PC-3 (cell line): ENCODE measurements at regions not wholly inside any gene's neighbourhood (a gene's known extent, or its start where the extent isn't known, plus 50 kb on each side); places are given as distances from the start of the nearest gene placed in this dataset.

ENCODE experiments used
- ATAC-seq: fragments of 200-7000 bp; cut with Tn5 transposase; 2 replicates; pipeline ENCODE4 v1.9.1; 2020; ENCODE audit warnings: mild to moderate bottlenecking, moderate library complexity
- BruUV-seq: library from RNA; stranded (reverse); fragments of 400-500 nt; replicated peaks from 2 replicates; lab custom pipeline; 2021; lab: Mats Ljungman, UMichigan
- CTCF ChIA-PET: fragments of 300-600 bp; sonication (Branson Sonifier 250); formaldehyde crosslinking; loops from one replicate; lab custom pipeline; 2022; ENCODE audit warnings: antibody characterized with exemption; lab: Charles Lee
- POLR2A ChIA-PET: fragments of 300-600 bp; sonication (Branson Sonifier 250); formaldehyde crosslinking; loops from one replicate; lab custom pipeline; 2022; ENCODE audit warnings: antibody characterized with exemption; ENCODE audit not compliant: unreplicated experiment; lab: Charles Lee
- DNase-seq: peaks from one replicate; pipeline ENCODE4 v3.0.0-alpha.2; 2015
- H2AFZ ChIP-seq: fragments of 300-600 bp; sonication (generic); 2 replicates; pipeline ENCODE4 v1.6.0; 2016; ENCODE audit warnings: antibody characterized with exemption, low read length
- H3F3A ChIP-seq: fragments of 300-600 bp; sonication (generic); one replicate; pipeline ENCODE4 v1.6.0; 2017; ENCODE audit warnings: antibody characterized with exemption, low read length, control low read depth, mild to moderate bottlenecking; ENCODE audit not compliant: unreplicated experiment
- H3K27ac ChIP-seq: fragments of 300-600 bp; sonication (generic); 2 replicates; pipeline ENCODE4 v1.5.1; 2016; ENCODE audit warnings: mild to moderate bottlenecking, low read length
- H3K27me3 ChIP-seq: fragments of 300-600 bp; sonication (generic); 2 replicates; pipeline ENCODE4 v1.6.1; 2016; ENCODE audit warnings: low read length, mixed read lengths
- H3K36me3 ChIP-seq: fragments of 300-600 bp; sonication (generic); 2 replicates; pipeline ENCODE4 v1.6.1; 2016; ENCODE audit warnings: low read depth, mixed run types, low read length, mixed read lengths
- H3K4me1 ChIP-seq: fragments of 300-600 bp; sonication (generic); 2 replicates; pipeline ENCODE4 v1.5.1; 2016; ENCODE audit warnings: low read length; ENCODE audit not compliant: insufficient read depth
- H3K4me2 ChIP-seq: fragments of 300-600 bp; sonication (generic); 2 replicates; pipeline ENCODE4 v1.6.0; 2016; ENCODE audit warnings: low read length
- H3K4me3 ChIP-seq: fragments of 300-600 bp; sonication (generic); 2 replicates; pipeline ENCODE4 v1.5.1; 2016; ENCODE audit warnings: mild to moderate bottlenecking, low read length, mixed read lengths
- H3K79me2 ChIP-seq: fragments of 300-600 bp; sonication (generic); 2 replicates; pipeline ENCODE4 v1.6.1; 2017; ENCODE audit warnings: low read length, mixed read lengths
- H3K9ac ChIP-seq: fragments of 300-600 bp; sonication (generic); 2 replicates; pipeline ENCODE4 v1.6.0; 2016; ENCODE audit warnings: mild to moderate bottlenecking, low read length
- H3K9me2 ChIP-seq: fragments of 300-600 bp; sonication (generic); replicated peaks from 2 replicates; pipeline ENCODE4 v1.6.1; 2016; ENCODE audit warnings: mixed run types, low read length, mixed read lengths
- H3K9me3 ChIP-seq: fragments of 300-600 bp; sonication (generic); 2 replicates; pipeline ENCODE4 v1.6.1; 2016; ENCODE audit warnings: low read length, mixed read lengths
- H4K20me1 ChIP-seq: fragments of 300-600 bp; sonication (generic); 2 replicates; pipeline ENCODE4 v1.6.1; 2016; ENCODE audit warnings: low read length, mixed read lengths
- EZH2 ChIP-seq: fragments of 300-600 bp; sonication (generic); IDR thresholded peaks from one replicate; pipeline ENCODE4 v1.6.1; 2017; ENCODE audit warnings: antibody characterized with exemption, mild to moderate bottlenecking, low read length; ENCODE audit not compliant: unreplicated experiment
- EZH2phosphoT487 ChIP-seq: fragments of 300-600 bp; sonication (generic); IDR thresholded peaks from 2 replicates; pipeline ENCODE4 v1.6.1; 2018; ENCODE audit warnings: mild to moderate bottlenecking, antibody characterized with exemption, low read length, borderline replicate concordance
- intact Hi-C: fragments of 100-400 bp; cut with micrococcal nuclease; formaldehyde crosslinking; loops from 2 replicates; pipeline ENCODE4 v1.9.0; 2023
- TF ChIP-seq, protein P1 (sequence below): fragments of 300-600 bp; sonication (generic); conservative IDR thresholded peaks from 2 replicates; pipeline ENCODE4 v1.5.1; 2017; ENCODE audit warnings: antibody characterized with exemption, low read depth, mild to moderate bottlenecking, low read length

DNA sequence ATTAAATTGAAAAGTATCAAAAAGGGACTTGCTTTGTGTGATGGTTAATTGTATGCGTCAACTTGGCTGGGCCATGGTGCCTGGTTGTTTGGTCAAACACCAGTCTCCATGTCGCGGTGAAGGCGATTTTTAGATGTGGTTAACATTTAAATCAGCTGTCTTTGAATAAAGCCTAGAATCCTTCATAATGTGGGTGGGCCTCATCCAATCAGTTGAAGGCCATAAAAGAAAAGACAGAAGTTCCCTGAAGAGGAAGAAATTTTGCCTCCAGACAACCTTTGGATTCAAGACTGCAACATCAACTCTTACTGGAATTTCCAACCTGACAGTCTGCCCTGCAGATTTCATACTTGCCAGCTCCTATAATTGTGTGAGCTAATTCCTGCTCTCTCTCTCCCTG, 160.5 kb downstream of the SH3BP4 start:
- Histone ChIP-seq H3K27me3 (no peaks in the 10 kb centered on the region), H3K36me3 (no peaks in the 10 kb centered on the region), H3K79me2 (no peaks in the 10 kb centered on the region), H3K9me3 (no peaks in the 10 kb centered on the region), H4K20me1 (no peaks in the 10 kb centered on the region), H3K27ac (no peak overlapping the region), H3K9me2 (no peaks in the 10 kb centered on the region), H3K4me2 (no peak overlapping the region), H3K4me3 (no peak overlapping the region), H2AFZ (no peak overlapping the region), H3K4me1 (no peaks in the 10 kb centered on the region), H3F3A (no peaks in the 10 kb centered on the region), H3K9ac (no peak overlapping the region)
- no peak for DNase-seq
- ATAC-seq: no peak
- intact Hi-C loops: no loop called here
- no TSS peak for BruUV-seq
- POLR2A ChIA-PET: no interaction called here
- CTCF ChIA-PET: no interaction called here
- no peak for TF ChIP-seq EZH2
- no peak for TF ChIP-seq EZH2phosphoT487
- TF ChIP-seq, protein P1, sequence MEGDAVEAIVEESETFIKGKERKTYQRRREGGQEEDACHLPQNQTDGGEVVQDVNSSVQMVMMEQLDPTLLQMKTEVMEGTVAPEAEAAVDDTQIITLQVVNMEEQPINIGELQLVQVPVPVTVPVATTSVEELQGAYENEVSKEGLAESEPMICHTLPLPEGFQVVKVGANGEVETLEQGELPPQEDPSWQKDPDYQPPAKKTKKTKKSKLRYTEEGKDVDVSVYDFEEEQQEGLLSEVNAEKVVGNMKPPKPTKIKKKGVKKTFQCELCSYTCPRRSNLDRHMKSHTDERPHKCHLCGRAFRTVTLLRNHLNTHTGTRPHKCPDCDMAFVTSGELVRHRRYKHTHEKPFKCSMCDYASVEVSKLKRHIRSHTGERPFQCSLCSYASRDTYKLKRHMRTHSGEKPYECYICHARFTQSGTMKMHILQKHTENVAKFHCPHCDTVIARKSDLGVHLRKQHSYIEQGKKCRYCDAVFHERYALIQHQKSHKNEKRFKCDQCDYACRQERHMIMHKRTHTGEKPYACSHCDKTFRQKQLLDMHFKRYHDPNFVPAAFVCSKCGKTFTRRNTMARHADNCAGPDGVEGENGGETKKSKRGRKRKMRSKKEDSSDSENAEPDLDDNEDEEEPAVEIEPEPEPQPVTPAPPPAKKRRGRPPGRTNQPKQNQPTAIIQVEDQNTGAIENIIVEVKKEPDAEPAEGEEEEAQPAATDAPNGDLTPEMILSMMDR: no peak

DNA sequence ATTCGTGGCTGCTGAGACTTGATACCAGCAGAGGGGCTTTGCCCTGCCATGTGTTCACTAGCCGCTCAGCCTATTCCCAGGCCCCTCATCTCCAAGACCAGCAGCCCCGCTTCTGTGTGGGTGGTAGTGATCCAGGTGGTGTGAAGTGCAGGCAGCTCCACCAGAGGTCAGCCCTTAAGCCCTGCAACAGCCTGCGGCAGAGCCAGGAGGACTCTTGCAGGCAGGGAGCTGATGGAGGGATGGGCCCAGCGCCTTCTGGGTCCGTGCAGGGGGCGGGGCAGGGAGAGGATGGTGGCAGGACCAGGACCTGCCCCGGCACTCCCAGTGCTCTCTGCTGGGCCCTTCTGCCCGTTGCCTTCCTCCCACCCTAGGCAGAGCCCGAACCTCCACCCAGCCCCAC, 162.0 kb downstream of the SH3BP4 start:
- Histone ChIP-seq H3K4me1 (no peaks in the 10 kb centered on the region), H3K4me2 (no peak overlapping the region), H3K9ac (no peak overlapping the region), H3K4me3 (no peak overlapping the region), H3K9me2 (no peaks in the 10 kb centered on the region), H3K27ac (no peak overlapping the region), H2AFZ (no peak overlapping the region), H3K9me3 (no peaks in the 10 kb centered on the region), H4K20me1 (no peaks in the 10 kb centered on the region), H3K36me3 (no peaks in the 10 kb centered on the region), H3F3A (no peaks in the 10 kb centered on the region), H3K27me3 (no peaks in the 10 kb centered on the region), H3K79me2 (no peaks in the 10 kb centered on the region)
- intact Hi-C loops: no loop called here
- TF ChIP-seq, protein P1: no peak
- no peak for TF ChIP-seq EZH2
- TF ChIP-seq EZH2phosphoT487: no peak
- ChIA-PET POLR2A (interaction anchor here (0.6 kb wide), 1 partner anchor 134 kb away, joined by 4 read pairs; no protein-coding TSS in a partner anchor), CTCF (no interaction called here)
- ATAC-seq: no peak
- no peak for DNase-seq
- BruUV-seq: no TSS peak

DNA sequence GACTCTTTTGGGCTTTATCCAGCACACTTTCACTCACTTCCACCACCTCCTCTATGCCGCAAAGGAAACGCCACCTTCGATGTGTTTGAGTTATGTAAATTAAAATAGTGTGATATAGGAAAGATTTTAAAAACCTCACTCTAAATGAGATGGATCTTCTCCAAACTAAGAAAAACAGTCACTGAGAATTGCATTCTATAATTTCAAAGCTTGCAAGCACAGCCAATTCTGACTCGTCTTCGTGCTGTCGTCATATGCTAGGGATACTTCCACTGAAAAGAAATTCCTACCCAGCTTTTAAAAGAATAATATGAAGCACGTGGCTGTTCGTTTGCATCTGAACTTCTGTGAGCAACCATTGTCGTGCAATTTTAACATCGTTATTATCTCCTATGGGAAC, 162.5 kb downstream of the SH3BP4 start:
- no peak overlapping the region for H3K27ac ChIP-seq
- H4K20me1 ChIP-seq: no peaks in the 10 kb centered on the region
- BruUV-seq: no TSS peak

More for the DNA sequence above, 162.5 kb downstream of the SH3BP4 start:
- Histone ChIP-seq H3K4me3 (no peak overlapping the region), H3K4me1 (no peaks in the 10 kb centered on the region), H3F3A (no peaks in the 10 kb centered on the region), H3K36me3 (no peaks in the 10 kb centered on the region), H3K9me2 (no peaks in the 10 kb centered on the region), H3K9ac (no peak overlapping the region), H3K4me2 (no peak overlapping the region), H2AFZ (no peak overlapping the region), H3K9me3 (no peaks in the 10 kb centered on the region), H3K79me2 (no peaks in the 10 kb centered on the region), H3K27me3 (no peaks in the 10 kb centered on the region)
- DNase-seq (no peak), ATAC-seq (no peak)
- intact Hi-C loops: no loop called here
- POLR2A ChIA-PET: interaction anchor here (0.6 kb wide), 1 partner anchor 134 kb away, joined by 4 read pairs; no protein-coding TSS in a partner anchor
- CTCF ChIA-PET: no interaction called here
- TF ChIP-seq EZH2phosphoT487 (no peak), EZH2 (no peak)
- TF ChIP-seq, protein P1: no peak
